KG1 (cell line): ENCODE measurements at regions not wholly inside any gene's neighbourhood (a gene's known extent, or its start where the extent isn't known, plus 50 kb on each side); places are given as distances from the start of the nearest gene placed in this dataset.

Source experiments
- DNase-seq: peaks from one replicate; lab custom pipeline; 2025; lab: John Stamatoyannopoulos, UW

DNA sequence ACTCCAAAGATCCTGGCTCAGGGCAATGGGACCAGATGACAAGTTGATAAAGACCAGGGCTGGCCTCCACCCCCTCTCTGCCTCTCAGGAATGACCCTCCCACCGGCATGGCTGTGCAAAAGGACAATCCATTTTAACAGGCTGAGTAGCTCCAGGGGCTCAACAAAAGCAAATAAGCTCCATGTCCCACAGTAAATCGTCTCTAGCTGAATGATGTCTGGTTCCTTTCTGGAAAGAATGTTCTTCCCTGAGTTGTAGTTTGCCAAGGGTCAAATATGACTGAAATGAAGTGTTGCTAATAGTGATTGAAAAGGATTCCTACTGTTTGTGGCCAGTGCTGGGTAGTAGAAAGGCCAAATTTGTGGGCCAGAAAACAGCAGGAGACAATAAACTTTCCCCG, 434.4 kb upstream of the ETAA1 start:
- no peak for DNase-seq

DNA sequence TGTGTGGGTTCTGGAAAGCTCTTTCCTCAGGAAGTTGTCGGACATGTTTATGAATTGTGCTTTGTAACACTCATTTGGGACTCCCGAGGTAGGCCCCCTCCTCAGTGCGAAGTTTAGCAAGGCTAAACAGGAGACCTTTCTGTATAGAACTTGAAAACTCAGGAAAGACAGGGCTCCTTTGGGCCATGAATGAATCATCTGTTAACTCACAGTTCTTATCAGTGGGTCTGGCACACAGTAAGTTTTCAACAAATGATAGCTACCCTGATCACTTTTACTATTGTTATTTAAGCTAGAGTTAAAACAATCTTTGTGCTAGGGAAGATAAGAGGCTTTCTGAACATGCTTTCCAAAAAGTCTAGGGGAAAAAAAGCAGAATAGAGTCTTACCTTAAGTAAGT, 430.5 kb upstream of the ETAA1 start:
- DNase-seq = no peak

DNA sequence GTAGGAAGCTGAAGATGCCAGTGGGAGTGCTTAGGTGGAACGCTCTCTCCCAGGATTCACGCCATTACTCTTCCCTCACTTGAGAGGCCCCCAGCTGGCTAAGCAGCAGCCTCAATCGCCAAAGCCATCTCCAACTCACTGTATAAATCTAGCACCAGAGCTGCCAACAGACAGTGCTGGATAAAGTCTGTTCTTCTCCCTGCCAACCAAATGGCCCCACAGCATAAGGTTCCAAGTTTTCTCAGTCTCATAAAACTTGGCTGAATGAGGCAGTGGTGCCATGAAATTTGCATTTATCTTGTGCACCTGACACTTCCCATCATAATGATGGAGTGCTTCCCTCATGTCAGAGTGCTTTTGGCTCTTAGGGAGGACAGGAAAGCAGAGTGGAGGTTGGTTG, 428.2 kb upstream of the ETAA1 start:
- no peak for DNase-seq

DNA sequence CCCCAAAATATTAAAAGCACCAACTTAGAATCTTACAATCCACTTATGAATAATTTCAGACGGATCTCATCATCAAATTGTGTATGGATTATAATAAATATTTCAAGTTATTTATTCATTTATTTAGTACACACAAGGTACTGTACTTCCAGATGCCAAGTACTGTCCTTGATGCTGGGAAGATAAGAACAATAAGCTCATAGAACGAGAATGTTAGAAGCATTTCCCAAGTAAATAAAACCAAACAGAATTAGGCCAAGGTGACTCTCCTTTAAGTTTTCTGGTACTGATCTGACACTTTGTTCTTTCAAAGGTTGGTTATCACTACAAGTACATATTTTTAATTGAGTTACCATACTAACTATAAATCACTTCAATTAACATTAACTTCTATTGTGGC, 416.1 kb upstream of the ETAA1 start:
- DNase-seq = no peak

DNA sequence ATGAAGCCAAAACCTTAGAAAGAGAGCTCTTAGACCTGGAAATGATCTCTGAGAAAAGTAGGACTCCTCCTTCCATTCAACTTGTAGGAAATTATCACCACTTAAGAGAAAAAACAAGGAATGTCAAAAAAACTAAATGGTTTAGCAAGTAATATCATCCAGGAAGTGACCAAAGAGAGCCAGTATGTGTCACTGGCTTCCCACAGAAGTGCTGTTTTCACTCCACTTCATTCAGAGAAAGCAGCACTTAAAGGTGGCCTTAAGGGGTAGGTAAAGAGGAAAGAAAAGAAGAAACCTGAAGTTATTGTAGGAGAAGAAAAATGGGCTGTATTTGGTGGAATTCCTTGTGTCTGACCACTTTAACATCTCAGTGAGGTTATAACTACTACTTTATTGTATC, 414.4 kb upstream of the ETAA1 start:
- DNase-seq = no peak

DNA sequence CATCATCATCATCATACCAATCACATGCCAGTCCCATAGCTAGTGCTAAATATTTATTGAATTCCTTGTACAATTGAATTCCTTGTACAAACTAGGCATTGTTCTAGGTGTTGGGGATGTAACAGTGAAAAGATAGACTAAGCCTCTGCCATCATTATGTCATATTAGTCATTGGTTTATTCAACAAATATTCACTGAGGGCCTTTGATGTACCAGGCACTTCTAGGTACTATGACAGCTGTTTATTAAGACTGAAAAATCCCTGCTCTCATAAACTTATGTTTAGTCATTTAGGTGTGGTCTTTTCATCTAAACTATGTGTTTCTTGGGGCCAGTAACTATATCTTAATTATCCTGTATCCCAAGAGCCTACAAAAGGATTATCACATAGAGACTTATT, 412.3 kb upstream of the ETAA1 start:
- DNase-seq = no peak

DNA sequence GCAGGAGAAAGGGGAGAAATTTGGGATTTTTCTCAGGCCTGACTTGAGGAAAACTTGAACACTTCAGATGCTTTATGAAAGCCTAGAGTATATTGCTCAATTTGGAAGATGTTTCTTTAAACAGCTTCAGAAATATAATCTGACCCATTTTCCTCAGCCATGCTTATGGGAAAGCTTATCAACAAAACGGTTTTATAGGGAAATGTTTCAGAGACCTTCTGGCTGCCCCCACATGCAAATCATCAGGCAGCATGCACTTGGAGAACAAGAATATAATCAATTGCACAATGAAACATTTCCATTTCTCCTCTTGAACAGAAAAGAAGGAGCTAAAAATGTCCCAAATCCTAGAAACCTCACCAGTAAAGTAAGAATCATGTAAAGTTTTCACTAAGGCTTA, 411.2 kb upstream of the ETAA1 start:
- no peak for DNase-seq

DNA sequence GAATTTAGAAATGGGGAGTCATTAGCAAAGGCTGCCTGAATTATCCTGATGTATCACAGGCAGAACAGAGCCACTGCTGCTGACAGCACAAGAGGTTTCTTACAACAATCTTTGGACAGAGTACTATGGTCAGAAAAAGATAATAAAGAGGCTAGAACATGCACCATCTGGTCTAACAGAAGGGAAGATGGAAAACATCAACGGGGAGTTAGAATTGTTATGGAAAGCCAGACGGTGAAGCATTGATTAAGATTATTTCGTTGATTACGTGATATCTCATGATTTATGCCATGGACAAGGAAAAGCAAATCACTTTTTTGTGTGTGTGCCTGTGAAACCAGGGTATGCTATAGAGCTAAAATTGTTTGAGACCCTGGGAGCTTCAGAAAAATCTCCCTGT, 409.4 kb upstream of the ETAA1 start:
- DNase-seq = no peak

DNA sequence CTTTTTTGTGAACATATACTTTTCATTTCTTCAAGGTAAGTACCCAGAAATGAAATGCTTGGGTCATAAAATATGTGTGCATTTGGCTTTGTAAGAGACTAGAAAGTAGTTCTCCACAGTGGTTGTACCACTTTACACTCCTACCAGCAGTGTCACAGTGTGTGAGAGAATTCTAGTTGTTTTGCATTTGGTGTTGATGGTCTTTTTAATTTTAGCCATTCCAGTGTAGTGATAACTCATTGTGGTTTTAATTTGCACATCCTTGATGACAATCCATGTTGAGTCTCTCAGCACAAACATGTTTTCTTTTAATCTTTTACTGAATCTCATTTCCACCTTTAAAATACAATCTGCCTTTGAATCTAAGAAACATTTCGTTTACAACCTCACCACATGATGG, 402.5 kb upstream of the ETAA1 start:
- DNase-seq = no peak

DNA sequence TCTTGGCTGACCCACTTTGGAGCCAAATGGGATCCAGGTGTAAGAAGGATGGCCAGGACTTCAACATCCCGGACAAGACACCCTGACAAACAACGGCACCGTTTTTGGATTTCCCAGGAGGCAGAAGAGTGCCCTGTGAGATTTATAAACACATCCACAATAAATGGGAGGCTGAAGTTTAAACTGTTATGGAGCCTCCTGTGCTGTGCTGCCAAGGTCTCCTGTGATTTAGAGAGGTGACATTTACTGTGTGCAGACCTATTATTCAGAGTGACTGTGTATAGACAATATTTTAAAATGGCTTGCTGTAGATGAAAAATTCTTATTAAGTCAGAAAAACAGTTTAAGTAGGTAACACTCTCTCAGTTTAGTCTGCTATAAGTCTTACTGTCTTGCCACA, 401.5 kb upstream of the ETAA1 start:
- no peak for DNase-seq

DNA sequence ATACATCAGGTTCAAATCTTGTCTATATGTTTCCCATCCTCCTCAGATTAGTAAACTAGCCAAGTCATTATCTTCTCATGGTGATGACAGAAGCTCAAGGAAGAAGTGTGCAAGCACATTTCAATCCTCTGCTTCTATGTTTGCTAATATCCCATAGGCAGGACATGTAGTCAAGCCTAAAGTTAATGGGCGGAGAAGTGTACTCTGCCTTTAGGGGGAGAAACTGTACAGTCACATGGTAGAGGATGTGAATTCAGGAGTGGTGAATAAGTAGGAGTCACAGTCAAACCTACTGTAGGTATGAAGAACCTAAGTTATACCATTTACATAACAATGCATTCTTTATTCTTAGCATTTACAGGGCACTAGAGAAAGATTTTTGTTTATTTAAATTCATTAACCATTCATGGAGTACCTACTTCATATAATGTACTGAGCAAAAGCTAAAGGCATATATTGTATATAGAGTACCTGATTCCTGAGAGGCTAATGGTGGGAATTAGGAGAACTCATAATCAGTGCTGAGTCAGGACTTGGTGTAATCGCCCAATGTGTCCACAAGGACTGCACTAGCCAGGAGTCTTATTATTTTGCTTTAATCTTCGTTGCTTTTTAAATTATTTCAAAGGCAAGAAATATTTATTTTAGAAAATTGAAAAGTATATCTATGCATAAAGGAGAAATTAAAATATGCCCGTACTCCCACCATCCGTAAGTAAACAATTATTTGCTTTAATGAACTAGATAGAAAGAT, 394.3 kb upstream of the ETAA1 start:
- no peak for DNase-seq

DNA sequence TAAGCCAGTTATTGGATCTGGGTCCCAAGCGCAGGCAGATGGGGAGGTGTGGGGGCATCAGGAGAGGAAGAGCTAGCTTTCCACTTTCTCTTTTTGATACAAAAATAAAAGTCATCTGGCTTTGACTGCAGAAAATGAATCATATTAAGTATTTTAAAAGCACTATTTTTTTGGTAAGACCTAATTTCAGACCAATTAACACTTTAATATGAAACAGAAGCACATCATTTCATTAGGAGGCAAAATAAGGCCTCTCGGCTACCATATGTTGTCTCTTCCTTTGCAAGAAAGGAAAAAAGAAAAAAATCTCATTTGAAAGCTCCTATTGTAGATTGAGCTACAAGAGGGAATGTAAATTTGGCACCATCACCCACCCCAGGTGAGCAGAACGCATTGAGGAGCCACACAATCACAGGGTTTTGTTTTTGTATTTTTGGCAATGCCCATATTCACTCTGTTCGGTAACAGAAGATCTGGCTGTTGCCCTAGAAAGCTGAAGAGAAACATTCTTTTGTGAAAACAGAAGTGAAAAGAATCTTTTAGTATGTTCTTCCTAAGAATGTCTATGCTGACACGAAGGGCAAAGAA, 390.7 kb upstream of the ETAA1 start:
- no peak for DNase-seq

DNA sequence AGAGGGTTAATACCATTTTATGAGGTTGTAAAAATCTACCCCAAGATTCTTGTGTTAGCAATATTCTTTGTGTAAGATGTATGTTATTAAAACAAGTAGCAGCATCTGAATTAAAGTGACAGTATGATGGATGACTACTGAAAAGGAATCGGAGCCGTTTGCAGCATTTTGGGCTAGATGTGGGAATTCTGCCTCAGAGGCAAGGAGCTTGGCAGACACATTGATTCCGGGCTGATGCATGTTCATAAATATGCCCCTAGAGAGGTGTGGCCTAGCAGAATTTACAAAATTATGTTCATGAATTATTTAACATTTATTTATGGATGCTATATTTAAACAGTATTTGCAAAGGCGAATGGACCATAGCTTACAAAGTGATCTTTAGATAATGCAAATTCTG, 389.0 kb upstream of the ETAA1 start:
- no peak for DNase-seq

DNA sequence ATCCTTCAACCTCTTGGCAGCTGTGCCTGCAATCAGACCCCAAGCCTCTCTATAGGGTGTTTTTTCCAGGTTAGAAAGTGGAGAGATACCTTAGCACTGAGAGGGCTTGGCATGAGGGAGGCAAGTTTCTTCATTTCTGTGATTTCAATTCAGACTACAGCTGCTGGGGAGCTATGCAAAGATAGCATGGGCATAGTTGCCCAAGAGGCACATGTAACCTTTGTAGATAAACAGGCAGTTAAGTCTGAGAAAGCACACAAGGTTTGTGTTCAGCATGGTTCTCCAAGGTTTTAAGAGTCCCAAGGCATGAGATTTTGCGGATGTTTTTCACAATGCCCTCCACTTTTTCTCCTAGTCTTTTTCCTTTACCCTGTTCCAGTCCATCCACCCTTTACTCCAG, 385.0 kb upstream of the ETAA1 start:
- no peak for DNase-seq

DNA sequence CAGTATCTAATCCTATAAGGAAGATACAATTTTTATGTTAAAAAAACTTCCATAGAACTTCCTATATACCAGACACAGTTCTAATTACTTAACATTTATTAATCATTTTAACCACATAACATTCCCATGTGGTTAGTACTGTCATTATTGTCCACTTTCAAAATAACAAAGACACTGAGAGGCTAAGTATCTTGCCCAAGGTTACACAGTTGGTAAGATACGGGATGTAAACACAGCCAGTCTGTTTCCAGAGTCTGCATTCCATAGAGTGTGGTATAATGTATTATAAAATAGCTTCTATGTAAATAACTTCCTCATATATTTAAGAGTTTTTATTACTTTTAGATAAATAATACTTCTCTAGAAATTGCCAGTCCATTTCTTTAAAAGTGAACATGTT, 383.3 kb upstream of the ETAA1 start:
- DNase-seq = no peak

DNA sequence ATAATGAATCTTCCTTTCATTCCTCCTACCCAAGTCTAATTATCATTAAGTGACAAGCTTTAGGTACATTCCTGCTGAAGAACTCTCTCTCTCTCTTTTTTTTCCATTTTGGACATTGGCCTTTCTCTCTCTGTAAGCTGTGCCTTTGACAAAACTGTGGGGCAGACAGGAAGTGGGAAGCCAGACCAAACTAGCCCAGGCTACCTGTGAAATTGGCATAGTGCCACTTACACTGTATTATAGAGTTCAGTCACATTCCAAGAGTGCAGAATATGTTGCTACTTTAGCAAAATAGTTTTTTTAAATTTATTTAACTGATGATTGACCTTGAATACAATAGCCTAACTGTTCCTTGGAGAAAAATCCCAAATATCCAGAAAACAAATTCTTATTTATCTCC, 381.5 kb upstream of the ETAA1 start:
- DNase-seq = no peak

DNA sequence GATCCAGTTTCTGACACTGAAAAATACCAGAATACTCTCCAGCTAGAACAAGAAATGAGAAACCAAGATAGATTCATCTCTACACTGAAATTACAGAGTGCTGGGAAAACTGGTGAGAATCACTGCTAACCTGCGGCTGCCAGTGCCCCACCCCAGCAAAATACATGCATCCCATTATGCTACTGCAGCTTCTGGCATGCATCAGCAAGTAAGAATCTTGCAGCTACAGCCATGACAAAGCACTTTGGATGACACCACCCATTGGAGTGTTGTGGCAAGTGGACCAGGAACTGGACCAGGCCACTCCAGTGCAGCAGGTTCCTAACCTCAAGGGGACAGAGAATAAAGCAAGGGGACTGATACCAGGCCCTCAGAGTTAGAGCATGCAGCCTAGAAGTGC, 378.8 kb upstream of the ETAA1 start:
- no peak for DNase-seq

DNA sequence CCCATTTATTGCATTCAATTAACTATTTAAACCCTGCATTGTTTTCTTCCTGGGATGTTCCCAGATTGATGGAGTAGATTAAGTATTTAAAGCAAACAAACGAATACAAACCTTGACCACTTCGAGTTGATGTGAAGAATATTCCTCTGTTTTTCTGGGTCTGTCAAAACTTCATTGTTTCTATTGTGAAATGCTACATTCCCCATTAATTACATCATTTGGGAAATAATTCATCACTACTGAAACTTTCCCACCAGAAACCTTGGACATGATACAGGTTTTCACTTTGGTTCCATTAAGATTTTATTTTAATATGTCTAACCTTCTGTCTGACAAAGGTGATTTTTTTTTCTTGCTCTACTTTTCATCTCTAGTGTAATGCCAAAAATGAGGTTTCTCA, 365.1 kb upstream of the ETAA1 start:
- DNase-seq = no peak

DNA sequence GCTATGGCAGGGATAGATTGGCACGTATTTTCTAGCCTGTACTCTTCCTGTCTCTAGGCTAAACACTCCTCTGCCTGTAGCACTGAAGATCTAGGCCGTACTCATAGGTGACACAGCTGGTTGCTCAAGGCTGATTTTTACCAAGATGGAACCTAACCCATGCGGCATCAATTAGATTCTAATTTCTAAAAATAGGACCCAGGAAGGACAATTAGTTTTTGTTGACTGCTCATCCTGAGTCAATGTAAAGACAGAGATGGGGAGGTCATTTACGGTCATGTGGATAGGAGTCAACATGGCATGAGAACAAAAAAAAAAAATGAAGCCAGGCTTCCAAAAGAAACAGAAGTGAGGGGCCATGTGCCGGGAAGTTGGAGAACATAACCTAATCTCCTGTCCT, 360.7 kb upstream of the ETAA1 start:
- no peak for DNase-seq

DNA sequence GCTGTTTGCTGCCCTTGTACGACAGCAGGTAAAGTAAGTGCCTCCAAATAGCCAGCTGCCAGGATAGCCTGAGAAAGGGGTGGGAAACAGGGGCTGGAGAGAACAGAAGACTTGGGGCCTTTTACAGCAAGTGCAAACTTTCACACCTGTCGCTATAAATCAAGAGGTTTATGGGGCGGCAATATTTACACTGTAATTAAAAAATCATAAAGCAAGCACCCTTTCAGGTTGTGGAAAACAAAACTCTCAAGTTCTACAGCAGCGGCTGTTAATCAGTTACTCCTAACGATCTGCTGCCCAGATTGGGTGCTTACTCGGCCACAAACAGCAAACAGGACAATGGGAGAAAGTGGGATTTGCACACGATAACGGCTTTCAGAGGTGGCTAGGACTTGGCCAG, 359.5 kb upstream of the ETAA1 start:
- DNase-seq = no peak

DNA sequence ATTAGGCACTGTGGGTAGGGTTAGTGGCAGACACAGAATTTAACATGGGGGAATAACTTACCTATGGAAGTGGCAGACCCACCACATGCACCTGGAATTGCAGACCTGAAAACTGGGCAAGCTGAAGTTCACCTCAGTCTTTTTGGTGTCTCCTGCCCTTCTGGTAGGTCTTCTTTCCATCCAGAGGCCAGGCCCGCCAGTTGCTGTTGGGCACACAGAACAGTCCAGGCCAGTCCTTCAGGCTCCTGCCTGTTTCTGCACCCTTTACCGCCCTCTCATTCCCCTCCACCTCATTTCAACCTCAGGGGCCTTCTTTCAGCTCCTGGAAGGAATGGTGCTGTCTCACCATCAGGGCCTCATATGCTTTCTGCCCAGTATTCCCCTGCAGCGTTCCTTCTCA, 358.9 kb upstream of the ETAA1 start:
- no peak for DNase-seq

DNA sequence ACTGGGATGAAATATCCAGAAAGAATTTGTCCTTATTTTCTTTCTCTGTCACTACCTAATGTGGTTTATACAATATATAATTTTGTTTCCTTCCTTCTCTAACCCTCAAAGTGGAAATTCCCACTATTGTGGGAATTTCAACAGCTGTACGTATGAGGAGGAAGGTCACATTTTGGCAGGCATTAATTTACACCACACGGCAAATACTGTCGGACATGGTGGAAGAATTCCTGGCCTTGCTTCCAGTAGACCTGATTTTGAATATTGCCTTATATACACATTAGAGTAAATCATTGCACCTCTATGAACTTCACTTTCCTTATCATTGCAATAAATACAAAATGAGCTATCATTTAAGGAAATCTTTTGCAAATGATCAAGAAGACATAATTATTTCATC, 358.1 kb upstream of the ETAA1 start:
- DNase-seq = no peak

DNA sequence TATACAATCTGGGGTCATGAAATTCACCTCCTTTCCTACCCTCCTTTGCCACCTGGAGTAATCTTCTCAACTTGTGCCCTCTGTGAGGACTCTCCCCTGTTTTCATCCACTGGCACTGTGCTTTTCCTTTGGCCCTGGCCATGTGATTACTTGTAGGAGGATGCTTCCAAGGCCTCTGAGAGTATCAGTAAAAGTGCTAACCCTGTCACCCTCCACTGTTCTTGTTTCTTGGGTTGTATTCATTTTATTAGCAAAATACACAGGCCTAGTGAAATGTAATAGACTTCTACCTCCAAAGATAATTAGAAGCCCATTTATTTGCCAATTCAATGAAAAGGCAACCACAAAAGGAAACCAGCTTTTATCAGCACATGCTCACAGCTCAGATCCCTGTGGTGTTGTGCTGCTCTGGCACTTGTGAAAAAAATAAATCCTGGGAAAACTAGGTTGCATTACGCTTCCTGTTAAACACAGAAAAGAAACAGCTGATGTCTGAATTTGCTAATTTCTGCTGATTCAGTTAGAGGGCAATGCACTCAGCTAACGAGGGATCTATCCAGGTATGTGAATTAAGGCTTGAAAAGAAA, 357.5 kb upstream of the ETAA1 start:
- no peak for DNase-seq

DNA sequence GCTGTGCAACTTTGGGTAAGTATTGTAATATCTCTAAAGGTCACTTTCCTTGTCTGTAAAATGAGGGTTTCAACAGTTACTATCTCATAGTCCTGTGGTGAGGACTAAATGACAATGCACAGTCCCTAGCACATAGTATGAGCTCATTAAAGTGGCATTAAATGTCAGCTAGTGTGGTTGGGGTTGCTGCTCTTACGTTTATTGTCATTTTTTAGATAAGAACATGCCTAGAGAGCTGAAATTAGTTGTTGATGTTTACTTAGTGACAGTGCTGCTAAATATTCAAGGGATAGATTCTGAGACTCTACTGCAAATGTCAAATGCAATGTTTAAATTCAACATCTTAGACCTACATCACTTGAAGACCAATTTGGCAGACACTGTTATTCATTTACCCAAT, 356.1 kb upstream of the ETAA1 start:
- DNase-seq = no peak
